PC-9 (cell line): ENCODE measurements at regions not wholly inside any gene's neighbourhood (a gene's known extent, or its start where the extent isn't known, plus 50 kb on each side); places are given as distances from the start of the nearest gene placed in this dataset.
A peak's percentile ranks its signal among the peaks of the same experiment; 100 is the strongest.

Experiments
- BruUV-seq: library from RNA; stranded (reverse); fragments of 400-500 nt; replicated peaks from 2 replicates; lab custom pipeline; 2021; lab: Mats Ljungman, UMichigan
- CTCF ChIA-PET: fragments of 300-600 bp; sonication (Branson Sonifier 250); formaldehyde crosslinking; loops from one replicate; lab custom pipeline; 2022; ENCODE audit warnings: antibody characterized with exemption; lab: Charles Lee
- POLR2A ChIA-PET: fragments of 300-600 bp; sonication (Branson Sonifier 250); formaldehyde crosslinking; loops from one replicate; lab custom pipeline; 2022; ENCODE audit warnings: antibody characterized with exemption; ENCODE audit not compliant: unreplicated experiment; lab: Charles Lee
- DNase-seq, 2 experiments: peaks; one replicate each; pipeline versions ENCODE4 v3.0.0 to v3.0.0-alpha.2; 2015 to 2022; ENCODE audit warnings: mixed read lengths in 1 of 2
- H2AFZ ChIP-seq: fragments of 200-600 bp; sonication (generic); 2 replicates; pipeline ENCODE4 v1.8.1; 2017; ENCODE audit warnings: antibody characterized with exemption
- H3F3A ChIP-seq: fragments of 200-600 bp; sonication (generic); 2 replicates; pipeline ENCODE4 v1.8.1; 2017; ENCODE audit warnings: antibody characterized with exemption, mild to moderate bottlenecking, low read depth; ENCODE audit not compliant: insufficient read depth
- H3K27ac ChIP-seq: fragments of 200-600 bp; sonication (generic); 2 replicates; pipeline ENCODE4 v1.6.1; 2016; ENCODE audit warnings: mixed run types
- H3K27me3 ChIP-seq: fragments of 200-600 bp; sonication (generic); 2 replicates; pipeline ENCODE4 v1.6.1; 2016; ENCODE audit warnings: low read depth, mixed run types; ENCODE audit not compliant: insufficient read depth
- H3K36me3 ChIP-seq: fragments of 200-600 bp; sonication (generic); 2 replicates; pipeline ENCODE4 v1.6.1; 2016; ENCODE audit warnings: low read depth, mixed run types
- H3K4me1 ChIP-seq: fragments of 200-600 bp; sonication (generic); replicated peaks from 2 replicates; pipeline ENCODE4 v1.6.1; 2016; ENCODE audit warnings: mixed run types; ENCODE audit not compliant: insufficient read depth
- H3K4me2 ChIP-seq: fragments of 200-600 bp; sonication (generic); 2 replicates; pipeline ENCODE4 v1.6.1; 2017; ENCODE audit warnings: mixed run types
- H3K4me3 ChIP-seq: fragments of 200-600 bp; sonication (generic); 2 replicates; pipeline ENCODE4 v1.6.1; 2016; ENCODE audit warnings: mixed run types
- H3K79me2 ChIP-seq: fragments of 200-600 bp; sonication (generic); 2 replicates; pipeline ENCODE4 v1.6.1; 2017; ENCODE audit warnings: low read depth, mixed run types
- H3K9me2 ChIP-seq: fragments of 200-600 bp; sonication (generic); 2 replicates; pipeline ENCODE4 v1.8.1; 2017; ENCODE audit warnings: mild to moderate bottlenecking; ENCODE audit not compliant: insufficient read depth
- H3K9me3 ChIP-seq: fragments of 200-600 bp; sonication (generic); 2 replicates; pipeline ENCODE4 v1.8.1; 2016; ENCODE audit warnings: low read depth; ENCODE audit not compliant: insufficient read depth
- H4K20me1 ChIP-seq: fragments of 200-600 bp; sonication (generic); 2 replicates; pipeline ENCODE4 v1.8.1; 2017; ENCODE audit not compliant: insufficient read depth
- CTCF ChIP-seq: fragments of 200-600 bp; sonication (generic); conservative IDR thresholded peaks from 2 replicates; pipeline ENCODE4 v1.6.1; 2017; ENCODE audit warnings: mixed run types, antibody characterized with exemption, mild to moderate bottlenecking, moderate library complexity
- EZH2 ChIP-seq: fragments of 200-600 bp; sonication (generic); IDR thresholded peaks from 2 replicates; pipeline ENCODE4 v1.8.0; 2017; ENCODE audit warnings: antibody characterized with exemption, low read depth
- intact Hi-C: fragments of 100-400 bp; cut with micrococcal nuclease; formaldehyde crosslinking; loops from one replicate; pipeline ENCODE4 v1.10.0; 2022; ENCODE audit not compliant: unreplicated experiment

- Histone ChIP-seq H2AFZ (no peak overlapping the region), H3K4me2 (no peak overlapping the region), H3K27ac (no peak overlapping the region), H3F3A (no peaks in the 10 kb centered on the region), H4K20me1 (no peaks in the 10 kb centered on the region), H3K79me2 (no peaks in the 10 kb centered on the region), H3K4me1 (no peaks in the 10 kb centered on the region), H3K9me2 (no peaks in the 10 kb centered on the region), H3K9me3 (no peaks in the 10 kb centered on the region), H3K4me3 (no peak overlapping the region), H3K27me3 (no peaks in the 10 kb centered on the region), H3K36me3 (no peaks in the 10 kb centered on the region)
- ChIA-PET POLR2A (no interaction called here), CTCF (no interaction called here)
- TF ChIP-seq CTCF: no peak
- TF ChIP-seq EZH2: no peak
- no TSS peak for BruUV-seq
- peak in 1 of 2 experiments; percentile 0 for DNase-seq
- intact Hi-C loops: no loop called here
Measured at GRCh38 chr14:85333313-85333712, 196.6 kb upstream of the FLRT2 start.

GRCh38 chr14:85333841-85334240 lies 196.1 kb upstream of the FLRT2 start:
- no peaks in the 10 kb centered on the region for H3K27me3 ChIP-seq
- CTCF ChIA-PET: no interaction called here
- no peaks in the 10 kb centered on the region for H3K79me2 ChIP-seq
- no peak overlapping the region for H3K4me3 ChIP-seq
- no peak for TF ChIP-seq CTCF
- DNase-seq: no peak
- no peak overlapping the region for H2AFZ ChIP-seq
- H3K36me3 ChIP-seq: no peaks in the 10 kb centered on the region
- no peaks in the 10 kb centered on the region for H4K20me1 ChIP-seq
- H3K4me2 ChIP-seq: no peak overlapping the region
- POLR2A ChIA-PET: no interaction called here
- H3K9me2 ChIP-seq: no peaks in the 10 kb centered on the region
- H3F3A ChIP-seq: no peaks in the 10 kb centered on the region
- no peaks in the 10 kb centered on the region for H3K9me3 ChIP-seq
- H3K4me1 ChIP-seq: no peaks in the 10 kb centered on the region
- no TSS peak for BruUV-seq
- H3K27ac ChIP-seq: no peak overlapping the region
- intact Hi-C loops: no loop called here

- Histone ChIP-seq H3K27ac (no peak overlapping the region), H3K36me3 (no peaks in the 10 kb centered on the region), H3K79me2 (no peaks in the 10 kb centered on the region), H3K4me2 (no peak overlapping the region), H3K27me3 (no peaks in the 10 kb centered on the region), H3K4me1 (no peaks in the 10 kb centered on the region), H3K9me3 (no peaks in the 10 kb centered on the region), H3K4me3 (no peak overlapping the region), H2AFZ (no peak overlapping the region), H3F3A (no peaks in the 10 kb centered on the region), H4K20me1 (no peaks in the 10 kb centered on the region), H3K9me2 (no peaks in the 10 kb centered on the region)
- intact Hi-C loops: no loop called here
- ChIA-PET CTCF (no interaction called here), POLR2A (no interaction called here)
- BruUV-seq: no TSS peak
- DNase-seq: no peak
- TF ChIP-seq CTCF (no peak), EZH2 (no peak)
Measured at GRCh38 chr14:85334316-85334715, 195.6 kb upstream of the FLRT2 start.
